ENCODE measurements at regions not wholly inside any gene's neighbourhood (a gene's known extent, or its start where the extent isn't known, plus 50 kb on each side); places are given as distances from the start of the nearest gene placed in this dataset.

GRCh38 chr14:36439766-36440165 lies 80.3 kb downstream of the NKX2-1 start:
- TF ChIP-seq POLR2A (IDR thresholded peaks at IDR 0.05) (no peak), CTCF (IDR thresholded peaks at IDR 0.05 in 8 of 11, conservative IDR thresholded peaks at IDR 0.05 in 3 of 11) (no peak)

Data from spleen (tissue), 7 donors.